Femur (tissue), 1 donor: ENCODE measurements at regions not wholly inside any gene's neighbourhood (a gene's known extent, or its start where the extent isn't known, plus 50 kb on each side); places are given as distances from the start of the nearest gene placed in this dataset.

Source experiments
- DNase-seq: peaks from one replicate; pipeline ENCODE4 v3.0.0-alpha.2; 2017

GRCh38 chrX:51437521-51437920, 58.9 kb downstream of the NUDT11 start:
- DNase-seq: no peak

DNA sequence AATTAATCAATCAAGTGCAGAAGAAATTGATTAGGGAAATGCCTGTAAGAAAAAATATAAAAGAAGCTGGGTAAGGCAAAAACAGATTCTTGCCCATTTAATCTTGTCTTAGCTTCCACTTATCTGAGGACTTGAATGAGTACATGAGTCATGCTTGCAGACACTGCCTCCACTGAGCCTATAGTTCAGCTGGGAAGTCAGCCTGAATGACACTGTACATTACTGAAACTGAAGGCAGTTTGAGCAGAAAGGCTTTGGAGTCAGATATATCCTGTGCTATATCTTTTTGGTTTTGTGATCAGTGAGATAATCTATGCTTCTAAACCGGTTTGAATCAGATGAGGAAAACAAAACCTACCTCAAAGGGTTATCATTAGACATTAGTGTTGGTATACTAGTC, 61.3 kb downstream of the NUDT11 start:
- DNase-seq: no peak

DNA sequence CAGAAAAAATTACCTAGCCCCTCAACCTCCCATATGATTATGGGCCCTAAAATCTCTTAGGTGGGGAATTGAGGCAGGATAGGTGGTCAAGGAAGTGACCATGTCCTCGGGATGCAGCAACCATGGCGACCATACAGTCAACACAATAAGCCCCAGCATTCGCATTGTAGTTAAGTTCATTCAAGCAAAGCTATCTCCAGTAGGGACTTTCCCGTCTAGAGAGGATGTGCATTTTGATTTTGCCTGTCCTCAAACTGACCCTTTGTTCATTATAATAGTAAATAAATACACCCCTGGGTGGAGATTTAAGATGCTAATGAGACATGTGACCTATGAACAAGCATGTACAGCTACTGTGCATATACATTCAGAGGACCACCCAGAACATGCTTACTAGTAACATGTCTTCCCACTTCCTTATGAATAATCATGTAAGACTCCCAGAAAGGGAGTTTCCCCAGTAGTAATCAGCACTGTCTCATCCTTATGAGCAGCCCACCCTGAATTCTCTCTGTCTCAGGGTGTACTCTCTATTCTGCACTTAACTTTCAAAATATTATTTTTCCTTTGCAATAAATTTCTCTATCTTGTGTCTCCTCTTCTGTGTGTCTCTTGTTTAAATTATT, 74.3 kb downstream of the NUDT11 start:
- DNase-seq: no peak

DNA sequence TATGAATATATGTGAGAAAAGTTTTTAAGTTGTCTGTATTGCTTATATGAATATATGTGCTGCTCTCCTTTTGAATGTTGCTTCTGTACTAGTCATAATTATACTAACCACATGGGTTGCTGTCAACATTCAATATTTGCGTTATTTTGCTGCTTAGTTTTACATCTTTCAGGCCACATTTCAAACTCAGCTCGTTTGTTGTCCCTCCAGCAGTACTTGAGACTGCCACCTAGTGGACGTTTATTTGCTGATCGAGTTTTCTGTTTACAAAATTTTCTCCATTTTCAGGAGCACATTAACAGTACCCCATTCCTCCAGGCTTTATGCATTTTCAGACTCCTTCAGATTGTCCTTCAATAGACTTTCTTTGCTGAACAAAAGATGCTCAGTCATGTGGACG, 75.8 kb downstream of the NUDT11 start:
- no peak for DNase-seq

DNA sequence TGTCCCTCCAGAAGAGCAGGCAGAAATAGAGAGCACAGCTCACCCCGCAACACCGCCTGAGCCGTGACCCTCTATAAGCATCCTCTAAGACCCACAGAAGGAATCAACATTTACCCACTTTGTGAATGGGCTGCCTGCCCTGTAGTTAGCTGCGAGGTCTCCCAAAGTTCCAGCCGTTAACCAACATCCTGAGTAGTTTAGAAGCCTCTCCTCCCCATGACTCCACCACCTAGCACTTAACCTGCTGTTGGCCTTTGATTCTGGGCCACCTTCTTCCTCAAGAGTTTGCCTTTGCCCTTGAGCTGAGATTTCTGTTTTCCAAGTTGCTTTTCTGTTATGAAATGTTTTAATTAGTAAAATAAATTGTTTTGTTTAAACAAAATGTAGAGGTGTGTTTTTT, 75.8 kb downstream of the NUDT10 start:
- no peak for DNase-seq

GRCh38 chrX:51407520-51408409, 75.1 kb downstream of the NUDT10 start:
- no peak for DNase-seq

GRCh38 chrX:51406688-51407519, 74.3 kb downstream of the NUDT10 start:
- no peak for DNase-seq

- no peak for DNase-seq
Observed at GRCh38 chrX:51404445-51404844, 71.8 kb downstream of the NUDT10 start.

DNA sequence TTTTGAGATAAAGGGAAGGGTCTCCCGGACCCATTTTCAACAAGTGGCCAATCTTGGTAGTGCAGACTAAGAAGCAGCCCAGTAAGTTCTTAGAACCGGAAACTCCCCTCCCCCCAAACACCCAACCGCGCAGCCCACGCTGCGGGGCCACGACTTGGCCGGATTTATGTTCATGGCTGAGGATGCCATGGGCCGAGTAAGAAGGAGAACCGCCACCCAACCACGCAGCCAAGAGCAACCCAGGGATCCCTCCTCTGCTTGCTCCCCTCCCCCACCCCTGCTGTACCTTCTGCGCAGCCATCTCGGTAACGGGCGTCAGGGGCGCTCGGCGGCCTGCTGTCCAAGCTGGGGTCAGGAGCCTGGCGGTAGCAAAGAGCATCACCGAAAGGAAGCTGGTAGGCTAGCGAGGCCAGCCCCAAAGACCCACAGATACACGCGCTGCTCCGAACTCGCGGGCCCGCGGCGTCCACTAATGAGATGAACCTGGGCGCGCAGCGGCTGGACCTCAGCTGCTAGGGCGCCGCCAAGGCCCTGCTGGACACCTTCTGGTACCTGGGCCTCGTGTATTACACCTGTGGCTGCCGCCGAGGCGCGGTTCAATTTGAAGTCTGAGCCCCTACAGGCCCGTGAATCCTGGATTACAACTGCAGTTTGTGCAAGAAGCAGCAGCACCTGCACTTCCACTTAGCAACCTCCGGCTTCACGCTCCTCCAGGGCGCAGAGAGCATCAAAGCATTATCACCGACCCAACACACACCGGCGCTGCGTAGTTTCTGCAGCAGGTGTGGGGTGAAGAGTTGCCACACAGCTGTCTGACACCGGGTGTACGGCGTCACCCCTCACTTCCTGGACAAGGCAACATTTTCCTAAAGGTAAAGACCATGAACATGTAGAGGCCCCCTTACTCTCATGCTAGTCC, 63.4 kb downstream of the NUDT10 start:
- DNase-seq: peak; percentile 36

- DNase-seq: no peak
Observed at GRCh38 chrX:51395480-51395809, 62.8 kb downstream of the NUDT10 start.
